NCI-H82 treated with DMSO at 0.1 percent for 48 hours (cell line): ENCODE measurements at regions not wholly inside any gene's neighbourhood (a gene's known extent, or its start where the extent isn't known, plus 50 kb on each side); places are given as distances from the start of the nearest gene placed in this dataset.

ENCODE experiments used
- DNase-seq: peaks from one replicate; lab custom pipeline; 2025; ENCODE audit not compliant: unreplicated experiment; lab: John Stamatoyannopoulos, UW

DNA sequence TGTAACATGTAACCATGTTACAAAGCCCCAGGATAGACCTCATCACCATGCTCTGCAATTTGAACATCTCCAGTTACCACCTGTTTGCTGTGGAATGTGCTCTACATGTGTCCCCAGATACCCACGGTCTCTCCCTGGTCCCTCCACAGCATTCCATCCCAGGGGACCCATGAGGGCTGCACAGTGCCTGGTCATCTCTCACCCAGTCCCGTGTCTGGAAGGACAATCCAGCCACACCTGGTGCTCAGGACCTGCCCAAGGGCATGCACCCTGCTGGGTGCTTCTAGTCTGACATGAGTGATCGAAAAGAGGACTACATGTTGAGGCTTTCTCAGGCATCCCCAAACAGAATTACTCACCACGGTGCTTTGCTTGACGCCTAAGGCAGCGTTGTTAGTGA, 119.6 kb upstream of the ATP10A start:
- no peak for DNase-seq

DNA sequence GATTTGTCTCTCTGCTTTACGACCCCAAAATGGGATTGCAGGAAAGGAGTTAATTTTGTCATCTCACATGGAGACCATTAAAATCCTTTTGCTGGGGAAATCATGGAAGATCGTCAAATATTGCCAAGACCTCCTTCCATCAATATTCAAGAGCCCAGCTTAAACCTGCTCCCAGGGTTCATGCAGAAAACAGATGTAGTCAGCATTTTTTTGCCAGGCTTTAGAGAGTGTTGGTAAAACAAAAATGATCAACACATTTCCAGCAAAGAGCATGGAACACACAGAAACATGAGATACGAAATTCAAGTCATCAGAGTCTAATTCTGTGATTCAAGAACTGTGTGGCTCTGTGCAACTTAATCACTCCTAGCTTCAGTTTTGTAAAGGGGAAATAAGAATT, 118.0 kb upstream of the ATP10A start:
- no peak for DNase-seq

DNA sequence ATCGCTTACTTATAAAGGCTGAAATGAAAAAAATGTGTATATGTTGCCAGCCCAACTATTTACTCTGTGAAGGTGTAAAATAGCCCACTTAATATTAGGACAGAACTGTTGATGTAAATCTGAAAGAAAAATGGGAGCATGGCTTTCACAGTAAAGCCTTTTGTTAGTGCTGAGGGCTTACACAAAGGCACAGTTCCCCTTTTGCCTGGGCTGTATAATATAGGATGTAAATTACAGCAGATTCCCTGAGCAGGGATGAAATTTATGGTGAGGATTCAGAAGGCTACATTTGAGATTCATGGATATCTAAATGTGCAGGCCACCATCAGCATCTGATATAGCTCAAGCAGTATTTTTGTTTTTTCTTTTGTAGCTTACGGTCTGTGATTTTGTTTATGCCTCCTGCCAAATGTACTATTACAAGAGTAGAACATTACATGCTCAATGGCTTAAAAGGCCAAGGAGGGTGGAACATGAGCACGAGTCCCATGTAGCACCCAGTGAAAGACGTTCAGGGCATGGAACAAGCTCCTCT, 109.1 kb upstream of the ATP10A start:
- no peak for DNase-seq

DNA sequence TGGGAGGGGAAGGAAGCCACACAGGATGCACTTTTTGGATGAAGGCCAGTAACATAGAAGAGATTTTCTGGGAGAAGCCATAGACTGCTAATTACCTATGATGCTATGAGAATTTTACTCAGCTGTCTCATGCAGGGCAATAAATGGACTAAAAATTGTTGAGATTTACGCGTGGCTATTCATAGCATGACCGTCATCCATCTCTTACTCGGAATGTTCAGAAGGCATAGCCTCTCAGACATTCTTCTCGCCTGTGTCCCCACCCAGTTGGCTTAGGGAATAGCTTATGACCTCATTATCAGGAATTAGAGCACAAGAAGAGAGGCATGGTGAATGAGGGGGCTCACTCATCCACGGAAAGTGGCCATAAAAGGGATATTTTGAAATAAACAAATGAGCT, 107.9 kb upstream of the ATP10A start:
- no peak for DNase-seq

DNA sequence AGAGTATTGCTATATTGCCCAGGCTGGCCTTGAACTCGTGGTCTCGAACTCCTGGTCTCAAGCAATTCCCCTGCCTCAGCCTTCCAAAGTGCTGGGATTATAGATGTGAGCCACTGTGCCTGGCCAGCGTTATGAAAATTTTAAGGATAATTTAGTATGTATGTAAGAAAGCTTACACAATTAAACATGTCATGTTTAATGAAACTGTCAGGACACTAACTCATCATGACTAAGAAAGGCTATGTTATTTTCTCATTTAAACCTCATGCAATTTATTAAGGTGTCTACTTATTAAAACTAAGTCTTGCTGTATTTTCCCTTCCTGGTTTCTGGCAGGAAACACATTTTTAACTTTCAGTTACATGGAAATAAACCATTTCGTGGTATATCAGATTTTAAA, 106.8 kb upstream of the ATP10A start:
- no peak for DNase-seq

DNA sequence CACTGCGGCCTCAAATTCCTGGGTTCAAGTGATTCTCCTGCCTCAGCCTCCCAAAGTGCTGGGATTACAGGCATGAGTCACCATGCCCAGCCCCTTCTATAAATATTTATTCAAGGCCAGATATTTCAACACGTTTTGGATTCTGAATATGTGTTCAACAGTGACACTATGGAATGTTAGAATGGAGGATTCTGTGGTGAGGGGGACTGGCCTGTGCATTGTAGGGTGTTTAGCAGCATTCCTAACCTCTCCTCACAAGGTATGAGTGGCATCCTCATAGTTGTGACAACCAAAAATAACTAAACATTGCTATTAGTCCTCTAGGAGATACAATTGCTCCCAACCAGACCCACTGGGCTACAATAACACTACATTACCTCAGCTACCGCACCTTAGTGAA, 104.0 kb upstream of the ATP10A start:
- DNase-seq: no peak

DNA sequence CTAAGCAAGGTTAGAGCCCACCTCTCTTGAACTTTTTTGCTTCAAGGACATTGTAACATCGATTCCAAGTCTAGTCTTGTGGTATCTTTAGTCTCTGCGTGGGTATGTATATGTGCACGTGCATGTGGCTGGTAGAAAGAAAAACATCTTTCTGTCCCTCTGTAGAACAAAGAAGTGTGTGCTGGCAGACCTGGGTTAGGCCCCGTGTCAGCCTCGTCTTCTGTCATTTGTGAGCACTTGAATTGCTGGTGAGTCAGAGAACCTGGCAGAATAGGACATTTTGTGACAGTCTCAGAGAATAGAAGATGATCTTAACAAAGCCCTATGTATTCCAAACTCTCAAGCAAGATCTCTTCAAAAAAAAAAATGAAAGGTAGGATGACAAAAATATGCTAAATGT, 102.2 kb upstream of the ATP10A start:
- DNase-seq: no peak

DNA sequence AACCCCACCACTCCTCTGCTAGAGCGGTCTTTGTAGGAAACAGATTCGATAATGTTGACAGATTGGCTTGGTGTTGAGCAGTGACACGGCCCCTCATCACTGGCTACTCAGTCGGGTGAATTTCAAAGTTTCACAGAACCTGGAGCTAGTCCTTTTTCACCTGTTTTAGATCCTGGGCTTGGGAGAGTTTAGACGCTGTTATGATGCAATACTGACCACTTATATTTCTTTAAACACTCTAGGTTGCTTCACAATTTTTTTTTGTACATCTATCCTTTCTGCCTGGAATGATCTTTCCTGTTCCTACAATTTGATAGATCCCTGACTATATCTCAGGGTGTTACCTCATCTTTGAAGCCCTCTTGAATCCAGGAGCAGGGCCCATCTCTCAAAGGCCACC, 97.1 kb upstream of the ATP10A start:
- no peak for DNase-seq

DNA sequence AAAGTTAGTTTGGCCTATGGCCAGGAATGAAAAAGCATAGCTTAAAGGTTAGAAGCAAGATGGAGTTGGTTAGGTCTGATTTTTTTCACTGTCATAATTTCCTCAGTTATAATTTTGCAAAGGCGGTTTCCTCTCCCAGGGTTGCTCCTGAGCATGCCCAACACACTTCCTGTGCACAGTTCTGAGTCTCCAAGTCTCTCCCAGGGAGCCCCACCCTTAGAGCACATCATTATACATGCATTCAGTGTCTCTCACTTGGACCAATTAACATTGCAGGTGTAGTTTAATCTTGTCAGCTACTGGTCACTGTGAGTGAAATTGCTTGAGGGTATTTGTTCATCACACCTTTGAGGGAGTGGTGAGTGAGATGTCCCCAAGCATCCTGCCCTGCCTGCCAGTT, 96.0 kb upstream of the ATP10A start:
- DNase-seq: no peak

DNA sequence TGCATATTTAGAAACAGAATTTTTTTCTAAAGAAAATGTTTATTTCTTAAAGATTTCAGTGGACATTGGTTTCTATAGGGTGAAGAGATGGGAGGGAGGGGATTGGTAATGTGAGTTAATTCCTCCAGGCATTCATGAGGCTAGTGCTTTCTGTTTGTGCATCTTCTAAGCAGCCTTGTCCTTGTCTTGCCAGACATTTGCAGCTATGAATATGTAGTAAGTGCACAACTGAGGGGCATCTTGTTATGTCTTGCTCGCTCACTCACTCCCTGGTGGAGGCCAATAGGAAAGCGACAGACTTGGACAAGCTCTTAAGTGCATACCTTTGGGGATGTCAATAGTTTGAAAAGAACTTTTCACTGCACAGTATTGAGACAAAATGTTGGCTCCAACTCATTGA, 92.5 kb upstream of the ATP10A start:
- DNase-seq: no peak

DNA sequence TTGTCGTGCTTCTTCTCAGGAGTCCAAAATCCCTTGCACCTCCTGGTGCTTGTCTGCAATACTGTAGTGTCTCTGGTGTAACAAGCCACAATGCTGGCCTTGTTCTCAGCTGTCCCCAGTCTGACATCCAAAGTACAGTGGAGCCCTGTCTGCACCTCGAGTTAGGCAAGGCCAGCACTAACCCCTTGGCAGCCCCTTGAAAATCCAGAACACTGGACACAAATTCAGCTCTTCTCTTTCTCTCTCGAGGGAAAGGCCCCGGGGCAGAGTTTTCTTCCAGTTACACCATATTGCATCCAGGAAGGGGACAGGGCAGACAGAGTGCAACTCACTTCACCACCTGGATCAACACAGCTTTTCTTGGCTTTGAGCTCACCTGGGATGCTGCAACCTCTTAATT, 91.3 kb upstream of the ATP10A start:
- DNase-seq: no peak

DNA sequence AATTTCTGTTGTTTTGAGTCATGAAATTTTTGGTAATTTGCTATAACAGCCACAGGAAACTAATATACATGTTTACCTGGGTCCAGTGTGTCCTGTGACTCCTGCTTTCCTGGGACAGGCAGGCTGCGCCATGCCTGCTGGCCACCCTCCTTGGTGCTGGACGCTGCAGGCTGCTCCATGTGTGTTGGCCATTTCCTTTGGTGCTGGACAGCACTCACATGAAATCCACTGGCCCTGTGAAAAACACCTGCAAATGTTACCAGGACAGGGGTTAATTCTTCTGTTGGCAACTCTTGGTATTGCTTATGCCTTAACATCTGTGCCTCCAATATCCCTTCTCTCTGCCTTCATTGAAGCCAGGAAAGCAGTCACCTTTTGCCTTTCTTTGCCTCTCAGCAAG, 86.9 kb upstream of the ATP10A start:
- no peak for DNase-seq

DNA sequence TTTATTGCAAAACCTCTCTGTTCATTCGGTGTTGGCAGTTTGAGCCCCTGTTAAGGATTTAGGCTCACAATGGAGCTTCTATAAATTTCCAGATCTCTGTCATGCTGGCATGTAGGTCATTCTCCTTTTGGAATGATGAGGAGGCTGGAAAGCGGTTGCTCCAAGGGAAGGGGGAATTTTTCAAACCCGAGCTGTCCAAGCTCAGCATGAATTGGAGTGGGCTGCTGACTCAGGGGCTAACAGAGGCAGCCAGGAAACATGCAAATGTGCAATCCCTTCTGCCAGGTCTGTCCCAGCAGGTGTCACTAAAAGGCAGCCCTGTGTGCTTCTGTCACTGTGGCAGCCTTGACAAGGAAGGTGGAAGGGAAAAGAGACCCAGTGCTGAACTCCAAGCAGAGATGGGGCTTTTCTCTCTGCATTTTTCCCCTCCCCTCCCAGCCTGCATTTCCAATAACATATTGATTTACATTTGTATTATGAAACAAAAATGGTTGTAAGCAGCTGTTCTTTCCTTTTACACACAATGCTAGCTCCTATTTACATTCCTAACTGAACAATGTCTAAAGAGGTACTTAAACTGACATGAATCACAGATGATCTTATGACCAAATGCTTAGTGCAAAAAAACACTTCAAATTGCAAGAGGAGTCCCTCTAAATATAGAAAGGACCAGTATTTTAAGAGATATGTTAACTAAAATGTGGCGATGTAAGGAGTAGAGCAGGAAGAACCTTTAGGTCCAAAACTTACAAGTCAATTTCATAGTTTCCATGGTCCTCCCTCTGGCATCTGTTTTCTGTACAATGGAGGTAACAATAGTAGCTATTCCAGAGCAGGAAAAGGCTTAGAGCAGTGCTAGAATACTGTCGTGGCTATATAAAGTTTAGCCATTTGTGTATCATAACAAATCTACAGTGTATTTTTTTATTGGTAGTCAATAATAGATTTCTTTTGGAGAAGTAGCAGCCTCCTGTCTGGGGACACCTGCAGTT, 84.5 kb upstream of the ATP10A start:
- DNase-seq: no peak

DNA sequence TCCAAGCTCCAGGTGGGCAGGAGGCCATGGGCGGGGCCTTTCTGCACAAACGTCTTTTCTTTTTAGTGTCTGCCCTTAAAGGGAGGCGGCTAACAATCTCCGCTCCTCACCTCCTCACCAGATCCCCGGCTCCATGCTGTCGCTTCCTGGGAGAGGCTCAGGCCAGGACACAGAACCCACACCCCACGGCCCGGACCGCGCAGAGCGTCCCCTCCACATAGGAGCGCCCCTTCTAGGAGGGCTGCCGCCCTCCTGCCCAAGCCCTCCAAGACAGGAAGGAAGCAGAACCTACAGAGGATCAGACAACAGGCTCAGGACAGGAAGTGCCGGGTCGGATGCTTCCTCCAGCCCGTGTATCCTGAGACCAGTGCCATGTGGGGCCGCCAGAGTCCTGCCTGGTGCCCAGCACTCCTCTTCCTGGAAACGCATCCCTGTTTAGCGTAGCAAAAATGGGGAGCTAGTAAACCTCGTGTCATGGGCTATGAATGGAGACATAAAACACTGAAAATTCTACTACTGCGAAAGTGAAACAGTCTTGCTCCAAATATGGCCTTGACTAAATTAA, 83.2 kb upstream of the ATP10A start:
- no peak for DNase-seq

DNA sequence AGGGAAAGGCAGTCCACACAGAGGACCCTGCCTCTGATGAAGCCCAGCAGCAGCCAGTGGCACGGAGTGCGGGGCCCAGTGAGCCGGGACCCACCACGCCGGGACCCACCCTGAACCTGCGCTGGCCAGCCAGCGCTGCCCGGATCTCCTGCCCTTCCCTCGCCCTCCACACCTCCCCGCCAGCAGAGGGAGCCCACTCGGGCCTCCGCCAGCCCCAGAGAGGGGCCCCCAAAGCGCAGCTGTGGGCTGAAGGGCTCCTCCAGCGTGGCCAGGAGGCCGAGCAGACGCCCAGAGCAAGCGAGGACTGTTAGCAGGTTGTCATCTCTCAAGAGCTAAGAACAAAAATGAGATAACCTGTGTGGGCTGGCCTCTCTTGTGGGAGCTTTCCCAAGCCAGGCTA, 81.3 kb upstream of the ATP10A start:
- DNase-seq: no peak

DNA sequence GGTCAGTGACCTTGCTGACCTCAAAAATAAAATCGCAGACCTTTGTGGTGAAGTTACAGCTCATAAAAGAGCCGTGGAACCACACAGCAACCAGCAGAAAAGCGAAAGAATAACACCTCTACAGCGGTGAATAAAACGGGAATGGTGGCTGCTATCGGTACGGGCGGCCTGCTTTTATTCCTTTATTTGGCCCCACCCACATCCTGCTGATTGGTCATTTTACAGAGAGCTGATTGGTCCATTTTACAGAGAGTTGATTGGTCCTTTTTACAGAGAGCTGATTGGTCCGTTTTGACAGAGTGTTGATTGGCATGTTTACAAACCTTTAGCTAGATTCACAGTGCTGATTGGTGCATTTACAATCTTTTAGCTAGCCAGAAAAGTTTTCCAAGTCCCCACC, 80.7 kb upstream of the ATP10A start:
- no peak for DNase-seq

DNA sequence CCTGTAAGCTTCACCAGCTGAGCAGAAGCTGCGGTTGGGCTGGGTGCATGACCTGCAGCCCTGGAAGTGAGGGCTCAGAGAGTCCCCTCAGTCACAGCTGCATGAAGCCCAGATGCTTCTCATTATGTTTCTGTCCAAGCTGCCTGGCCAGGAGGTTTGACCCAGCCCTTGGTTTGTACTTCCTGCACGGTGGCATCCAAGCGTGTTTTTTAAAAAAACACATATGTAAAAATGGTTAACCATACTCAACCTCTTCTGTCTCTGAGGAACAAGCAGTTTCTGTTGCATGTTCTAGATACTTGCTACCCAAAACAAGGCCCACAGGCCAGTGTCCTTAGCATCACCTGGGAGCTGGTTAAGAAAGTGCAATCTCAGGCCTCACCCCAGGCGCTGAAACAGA, 76.0 kb upstream of the ATP10A start:
- DNase-seq: no peak

DNA sequence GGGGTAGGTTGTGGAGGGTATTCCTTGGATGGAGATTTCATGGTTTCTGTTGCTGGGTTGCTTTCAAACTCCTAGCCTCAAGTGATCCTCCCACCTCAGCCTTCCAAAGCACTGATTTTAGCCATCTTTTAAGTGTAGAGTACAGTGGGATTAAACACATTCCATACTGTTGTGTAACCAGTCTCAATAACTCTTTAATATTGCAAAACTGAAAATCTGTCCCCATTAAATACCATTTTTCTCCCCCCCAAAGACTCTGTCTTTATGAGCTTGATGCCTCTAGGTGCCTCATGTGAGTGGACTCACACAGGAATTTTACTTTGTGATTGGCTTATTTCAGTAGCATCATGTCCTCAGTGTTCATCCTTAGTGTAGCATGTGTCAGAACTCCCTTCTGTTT, 74.7 kb upstream of the ATP10A start:
- no peak for DNase-seq

DNA sequence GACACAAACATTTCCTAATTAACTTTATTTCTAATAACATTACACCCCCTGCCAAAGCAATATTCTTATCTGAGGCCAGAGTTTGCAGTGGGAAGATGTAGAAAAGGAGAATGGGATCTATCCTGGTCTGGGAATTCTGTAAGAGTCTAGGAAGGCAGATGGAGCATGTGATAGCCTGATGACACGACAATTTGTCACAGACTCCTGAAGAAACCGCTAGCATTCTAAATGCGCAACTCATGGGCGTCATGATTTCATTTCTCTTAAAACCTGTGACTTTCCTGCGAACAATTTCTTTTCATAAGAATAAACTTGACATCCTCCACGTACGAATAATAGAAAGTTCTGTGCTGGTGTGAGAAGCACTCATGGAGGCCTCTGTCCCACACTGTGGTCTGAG, 72.9 kb upstream of the ATP10A start:
- DNase-seq: no peak

DNA sequence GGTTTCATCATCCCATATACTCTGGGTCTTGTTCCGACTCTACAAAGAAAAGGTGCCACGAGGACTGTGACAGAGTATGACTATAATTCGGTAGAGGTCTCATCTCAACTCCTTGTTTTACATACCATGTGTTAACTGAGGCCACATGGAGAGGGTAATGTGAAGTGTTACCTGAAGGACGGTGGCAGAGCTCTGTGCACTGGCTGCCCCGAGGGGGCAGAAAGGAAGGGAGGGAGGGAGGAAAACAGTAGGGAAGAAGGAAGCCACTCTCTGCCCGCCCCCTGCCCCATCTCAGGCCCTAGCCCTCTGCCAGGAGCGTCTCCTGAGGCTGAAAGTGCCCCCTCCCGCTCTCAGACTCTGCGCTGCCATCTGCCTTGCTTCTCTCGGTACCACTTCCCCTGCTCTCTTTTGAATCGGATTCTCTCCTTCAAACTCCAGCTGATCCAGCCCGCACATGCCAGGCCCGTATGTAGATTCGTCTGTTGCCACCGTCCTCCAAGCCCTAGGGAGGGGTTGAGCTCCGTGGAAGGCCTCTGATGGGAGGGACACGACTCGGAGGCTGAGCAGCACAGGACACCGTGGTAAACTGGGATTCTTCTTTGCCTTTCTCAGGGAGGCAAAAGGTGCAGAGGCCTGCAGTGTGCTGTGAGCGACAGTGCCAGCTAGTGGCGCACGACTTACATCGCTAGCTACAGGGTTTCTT, 70.5 kb upstream of the ATP10A start:
- DNase-seq: peak; percentile 20

DNA sequence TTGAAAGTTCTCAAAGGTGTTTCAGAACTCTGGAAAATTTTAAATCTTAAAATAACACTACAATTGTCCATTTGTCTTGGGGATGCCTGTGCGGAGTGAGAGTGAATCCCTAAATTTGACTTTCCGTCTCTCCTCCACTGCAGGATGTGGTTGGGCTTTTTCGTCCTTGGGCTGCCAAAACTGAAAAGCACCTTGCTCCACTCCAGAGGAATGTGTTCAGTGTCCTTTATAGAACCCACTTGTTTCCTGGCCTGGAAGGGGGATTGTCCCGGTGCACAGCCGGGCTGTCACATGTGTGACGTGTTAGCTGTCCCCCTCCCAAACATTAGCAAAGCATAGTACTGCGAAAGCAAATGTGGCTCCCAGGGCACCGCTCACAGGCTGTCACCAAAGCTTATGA, 69.6 kb upstream of the ATP10A start:
- no peak for DNase-seq

DNA sequence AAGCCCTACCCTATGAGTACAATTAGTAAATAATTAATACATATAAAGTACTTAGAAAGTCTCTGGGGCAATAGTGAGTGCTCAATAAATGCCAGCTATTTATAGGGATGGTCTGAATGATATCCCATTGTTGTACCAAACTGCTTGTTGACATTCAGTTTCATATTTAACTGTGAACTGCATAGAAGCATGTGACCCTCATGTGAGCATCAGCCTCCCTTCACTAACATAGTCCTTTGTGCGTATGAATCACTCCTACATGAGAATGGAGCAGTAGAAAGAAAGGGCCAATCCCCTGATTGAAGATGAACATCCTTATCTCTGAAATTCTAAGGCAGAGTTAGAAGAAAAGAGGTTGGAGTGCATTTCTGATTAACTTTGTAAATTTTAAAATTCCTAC, 68.7 kb upstream of the ATP10A start:
- DNase-seq: no peak
